Thoracic aorta (tissue), 2 donors: ENCODE measurements at regions not wholly inside any gene's neighbourhood (a gene's known extent, or its start where the extent isn't known, plus 50 kb on each side); places are given as distances from the start of the nearest gene placed in this dataset.

Experiments used
- ATAC-seq: fragments of 150-250 bp; one replicate; pipeline ENCODE4 v1.8.0; 2017; ENCODE audit warnings: low read depth; ENCODE audit not compliant: insufficient number of reproducible peaks, low FRiP score
- DNase-seq: peaks from one replicate; pipeline ENCODE4 v3.0.0-alpha.2; 2020; ENCODE audit warnings: low spot score
- H3K27ac ChIP-seq, 2 donors: fragments of 200-600 bp; sonication (generic); 1 replicate in 1 of 2; 2 replicates in 1 of 2; pipeline ENCODE4 v1.5.1; 2016; ENCODE audit warnings: mild to moderate bottlenecking in 2 of 2, moderate library complexity in 2 of 2
- H3K27me3 ChIP-seq: fragments of 200-600 bp; sonication (generic); replicated peaks from 2 replicates; pipeline ENCODE4 v1.6.0; 2016; ENCODE audit warnings: mild to moderate bottlenecking; ENCODE audit not compliant: insufficient read depth
- H3K36me3 ChIP-seq: fragments of 200-600 bp; sonication (generic); one replicate; pipeline ENCODE4 v1.5.1; 2016
- H3K4me1 ChIP-seq, 2 donors: fragments of 200-600 bp; sonication (generic); 1 replicate in 1 of 2; 2 replicates in 1 of 2; pipeline versions ENCODE4 v1.5.1 to v1.6.0; 2016; ENCODE audit warnings: low read depth in 2 of 2, mild to moderate bottlenecking in 1 of 2; ENCODE audit not compliant: control insufficient read depth in 1 of 2
- H3K4me3 ChIP-seq: fragments of 200-600 bp; sonication (generic); 2 replicates; pipeline ENCODE4 v1.5.1; 2016; ENCODE audit warnings: mild to moderate bottlenecking
- H3K9me3 ChIP-seq: fragments of 200-600 bp; sonication (generic); 2 replicates; pipeline ENCODE4 v1.5.1; 2016
- CTCF ChIP-seq: fragments of 200-600 bp; sonication (generic); IDR thresholded peaks from one replicate; pipeline ENCODE4 v1.5.1; 2019; ENCODE audit warnings: antibody characterized with exemption

GRCh38 chr11:116352881-116353280 lies 419.9 kb downstream of the BUD13 start:
- no peaks in the 10 kb centered on the region for H3K4me1 ChIP-seq
- ATAC-seq (no peak), DNase-seq (no peak)
- no peak overlapping the region for H3K4me3 ChIP-seq
- H3K36me3 ChIP-seq: no peaks in the 10 kb centered on the region
- no peaks in the 10 kb centered on the region for H3K27me3 ChIP-seq
- no peak overlapping the region for H3K27ac ChIP-seq
- no peak for TF ChIP-seq CTCF
- no peaks in the 10 kb centered on the region for H3K9me3 ChIP-seq

GRCh38 chr11:116348226-116348625 lies 424.6 kb downstream of the BUD13 start:
- H3K27me3 ChIP-seq: no peaks in the 10 kb centered on the region
- no peak for DNase-seq

GRCh38 chr11:116345575-116345974 lies 427.2 kb downstream of the BUD13 start:
- Histone ChIP-seq H3K9me3 (no peaks in the 10 kb centered on the region), H3K36me3 (no peaks in the 10 kb centered on the region), H3K4me1 (no peaks in the 10 kb centered on the region), H3K27me3 (no peaks in the 10 kb centered on the region), H3K27ac (no peak overlapping the region), H3K4me3 (no peak overlapping the region)
- DNase-seq (no peak), ATAC-seq (no peak)
- TF ChIP-seq CTCF: no peak

More at GRCh38 chr11:116348226-116348625, 424.6 kb downstream of the BUD13 start:
- Histone ChIP-seq H3K4me1 (no peaks in the 10 kb centered on the region), H3K4me3 (no peak overlapping the region), H3K9me3 (no peaks in the 10 kb centered on the region), H3K36me3 (no peaks in the 10 kb centered on the region), H3K27ac (no peak overlapping the region)
- TF ChIP-seq CTCF: no peak
- ATAC-seq: no peak

GRCh38 chr11:116344601-116345000 lies 428.2 kb downstream of the BUD13 start:
- Histone ChIP-seq H3K9me3 (no peaks in the 10 kb centered on the region), H3K27me3 (no peaks in the 10 kb centered on the region), H3K4me1 (no peaks in the 10 kb centered on the region), H3K36me3 (no peaks in the 10 kb centered on the region), H3K4me3 (no peak overlapping the region), H3K27ac (no peak overlapping the region)
- ATAC-seq (no peak), DNase-seq (no peak)
- no peak for TF ChIP-seq CTCF

GRCh38 chr11:116343270-116343669 lies 429.5 kb downstream of the BUD13 start:
- no peak for TF ChIP-seq CTCF
- ATAC-seq (no peak), DNase-seq (no peak)
- H3K4me1 ChIP-seq: no peaks in the 10 kb centered on the region
- H3K27me3 ChIP-seq: no peaks in the 10 kb centered on the region
- no peaks in the 10 kb centered on the region for H3K36me3 ChIP-seq
- H3K9me3 ChIP-seq: no peaks in the 10 kb centered on the region
- no peak overlapping the region for H3K27ac ChIP-seq
- H3K4me3 ChIP-seq: no peak overlapping the region
